HCT116 (cell line): ENCODE measurements at regions not wholly inside any gene's neighbourhood (a gene's known extent, or its start where the extent isn't known, plus 50 kb on each side); places are given as distances from the start of the nearest gene placed in this dataset.

Experiments
- ATAC-seq: fragments of 200-7000 bp; cut with Tn5 transposase; 2 replicates; pipeline ENCODE4 v1.9.1; 2020; ENCODE audit warnings: mild to moderate bottlenecking, moderate library complexity
- BruUV-seq: library from RNA; stranded (reverse); fragments of 400-500 nt; replicated peaks from 2 replicates; lab custom pipeline; 2021; lab: Mats Ljungman, UMichigan
- CTCF ChIA-PET: fragments of 300-600 bp; sonication (Branson Sonifier 250); formaldehyde crosslinking; loops from one replicate; lab custom pipeline; 2021; ENCODE audit warnings: antibody characterized with exemption; lab: Charles Lee
- POLR2A ChIA-PET: fragments of 300-600, 350-600 bp; sonication (Branson Sonifier 250); formaldehyde crosslinking; loops from one replicate; lab custom pipeline; 2021; ENCODE audit warnings: antibody characterized with exemption; lab: Charles Lee
- RAD21 ChIA-PET, 2 experiments: fragments of 300-600 bp; sonication (Branson Sonifier 250); formaldehyde crosslinking; loops; one replicate each; lab custom pipeline; 2023; ENCODE audit warnings: low total read pairs in 2 of 2; ENCODE audit not compliant: uncharacterized antibody in 2 of 2, unreplicated experiment in 2 of 2, low non-redundant PET in 1 of 2; lab: Charles Lee
- DNase-seq: peaks from one replicate; pipeline ENCODE4 v3.0.0-alpha.2; 2010; ENCODE audit warnings: low read depth, low spot score
- H2AFZ ChIP-seq: fragments of 200-600 bp; shearing (Covaris generic), sonication (generic); 2 replicates; pipeline ENCODE4 v1.6.1; 2017; ENCODE audit warnings: low read depth, mixed run types, mixed read lengths, antibody characterized with exemption, low read length; ENCODE audit not compliant: poor library complexity, severe bottlenecking
- H3K27ac ChIP-seq: 2 replicates; pipeline ENCODE4 v1.5.1; 2012; ENCODE audit warnings: low read depth, low read length
- H3K27me3 ChIP-seq: fragments of 200-600 bp; sonication (generic); 2 replicates; pipeline ENCODE4 v1.6.1; 2016; ENCODE audit warnings: mixed run types, low read length, mixed read lengths; ENCODE audit not compliant: insufficient read depth
- H3K36me3 ChIP-seq, 2 experiments: fragments of 200-500 bp in 1 of 2; fragments of 200-600 bp in 1 of 2; sonication (Bioruptor generic) in 1 of 2; sonication (generic) in 1 of 2; 2 replicates each; pipeline versions ENCODE4 v1.5.1 to v1.6.1; 2014 to 2016; ENCODE audit warnings: low read length in 2 of 2, inconsistent platforms in 1 of 2, mixed read lengths in 1 of 2, mixed run types in 1 of 2; ENCODE audit not compliant: insufficient read depth in 2 of 2, control insufficient read depth in 1 of 2
- H3K4me1 ChIP-seq, 2 experiments: fragments of 200-600 bp in 1 of 2; sonication (generic) in 1 of 2; 2 replicates each; pipeline versions ENCODE4 v1.5.1 to v1.6.1; 2012 to 2017; ENCODE audit warnings: low read length in 2 of 2, inconsistent platforms in 1 of 2, mild to moderate bottlenecking in 1 of 2, mixed read lengths in 1 of 2, mixed run types in 1 of 2, moderate library complexity in 1 of 2; ENCODE audit not compliant: insufficient read depth in 2 of 2, control insufficient read depth in 1 of 2
- H3K4me2 ChIP-seq: fragments of 200-600 bp; sonication (generic); 2 replicates; pipeline ENCODE4 v1.6.1; 2017; ENCODE audit warnings: mixed run types, low read length, mixed read lengths
- H3K4me3 ChIP-seq, 2 experiments: fragments of 200-600 bp in 1 of 2; sonication (generic) in 1 of 2; replicated peaks in 1 of 2; 2 replicates each; pipeline ENCODE4 v1.5.1; 2011 to 2016; ENCODE audit warnings: low read length in 2 of 2, control low read depth in 1 of 2, low read depth in 1 of 2, mild to moderate bottlenecking in 1 of 2, mixed read lengths in 1 of 2, mixed run types in 1 of 2
- H3K79me2 ChIP-seq: fragments of 200-600 bp; sonication (generic); 2 replicates; pipeline ENCODE4 v1.6.1; 2017; ENCODE audit warnings: mild to moderate bottlenecking, mixed run types, low read length, moderate library complexity, mixed read lengths; ENCODE audit not compliant: insufficient read depth
- H3K9ac ChIP-seq: fragments of 200-600 bp; sonication (generic); 2 replicates; pipeline ENCODE4 v1.6.1; 2016; ENCODE audit warnings: low read length, mixed read lengths
- H3K9me2 ChIP-seq: fragments of 200-600 bp; sonication (generic), shearing (Covaris generic); 2 replicates; pipeline ENCODE4 v1.6.1; 2017; ENCODE audit warnings: mixed run types, mild to moderate bottlenecking, moderate library complexity; ENCODE audit not compliant: insufficient read depth
- H3K9me3 ChIP-seq, 2 experiments: fragments of 200-500 bp in 1 of 2; fragments of 200-600 bp in 1 of 2; sonication (Bioruptor generic) in 1 of 2; sonication (generic) in 1 of 2; 2 replicates each; pipeline ENCODE4 v1.6.1; 2014 to 2017; ENCODE audit warnings: low read length in 2 of 2, mixed read lengths in 2 of 2, inconsistent platforms in 1 of 2, low read depth in 1 of 2, mild to moderate bottlenecking in 1 of 2, mixed run types in 1 of 2, moderate library complexity in 1 of 2; ENCODE audit not compliant: control insufficient read depth in 1 of 2, insufficient read depth in 1 of 2
- H4K20me1 ChIP-seq: fragments of 200-600 bp; sonication (generic), shearing (Covaris generic); 2 replicates; pipeline ENCODE4 v1.6.1; 2017; ENCODE audit warnings: mixed run types, mild to moderate bottlenecking, moderate library complexity; ENCODE audit not compliant: insufficient read depth
- CBX3 ChIP-seq: IDR thresholded peaks from 2 replicates; pipeline ENCODE4 v1.6.1; 2012; ENCODE audit warnings: low read depth
- CEBPB ChIP-seq: IDR thresholded peaks from 2 replicates; pipeline ENCODE4 v1.6.1; 2012; ENCODE audit warnings: low read depth
- EZH2 ChIP-seq: fragments of 200-600 bp; sonication (generic); IDR thresholded peaks from 2 replicates; pipeline ENCODE4 v1.6.1; 2017; ENCODE audit warnings: antibody characterized with exemption, mixed run types
- EZH2phosphoT487 ChIP-seq: fragments of 200-600 bp; IDR thresholded peaks from 2 replicates; pipeline ENCODE4 v1.6.1; 2018; ENCODE audit warnings: antibody characterized with exemption, borderline replicate concordance
- FOSL1 ChIP-seq: IDR thresholded peaks from 2 replicates; pipeline ENCODE4 v1.6.1; 2012; ENCODE audit warnings: low read depth
- JUND ChIP-seq: IDR thresholded peaks from 2 replicates; pipeline ENCODE4 v1.6.1; 2012
- MAX ChIP-seq: IDR thresholded peaks from 2 replicates; pipeline ENCODE4 v1.6.1; 2012
- POLR2A ChIP-seq: IDR thresholded peaks from 2 replicates; pipeline ENCODE4 v1.7.0; 2011; ENCODE audit warnings: borderline replicate concordance; ENCODE audit not compliant: insufficient read depth, insufficient read length; ENCODE audit errors: extremely low read depth
- POLR2AphosphoS5 ChIP-seq: IDR thresholded peaks from 2 replicates; pipeline ENCODE4 v1.6.1; 2011; ENCODE audit warnings: mild to moderate bottlenecking, low read depth, low read length, moderate library complexity
- RAD21 ChIP-seq: IDR thresholded peaks from 2 replicates; pipeline ENCODE4 v1.6.1; 2012; ENCODE audit warnings: low read depth, mild to moderate bottlenecking
- SIN3A ChIP-seq: IDR thresholded peaks from 2 replicates; pipeline ENCODE4 v1.6.1; 2012; ENCODE audit warnings: low read depth
- SP1 ChIP-seq: IDR thresholded peaks from 2 replicates; pipeline ENCODE4 v1.6.1; 2012; ENCODE audit warnings: low read depth
- TCF7L2 ChIP-seq: IDR thresholded peaks from 2 replicates; pipeline ENCODE4 v1.7.0; 2011; ENCODE audit warnings: borderline replicate concordance, inconsistent platforms; ENCODE audit not compliant: insufficient read depth, insufficient read length; ENCODE audit errors: extremely low read depth
- YY1 ChIP-seq: IDR thresholded peaks from 2 replicates; pipeline ENCODE4 v1.6.1; 2011; ENCODE audit warnings: low read length, low read depth, moderate library complexity, mild to moderate bottlenecking; ENCODE audit not compliant: insufficient replicate concordance; ENCODE audit errors: extremely low read depth
- ZBTB33 ChIP-seq: IDR thresholded peaks from 2 replicates; pipeline ENCODE4 v1.6.1; 2011; ENCODE audit warnings: mild to moderate bottlenecking, low read length, moderate library complexity; ENCODE audit not compliant: insufficient replicate concordance; ENCODE audit errors: extremely low read depth
- ZFX ChIP-seq: fragments of 450-650 bp; IDR thresholded peaks from 2 replicates; pipeline ENCODE4 v1.6.1; 2017
- ZNF274 ChIP-seq: fragments of 200-500 bp; sonication (Bioruptor generic); IDR thresholded peaks from 2 replicates; pipeline ENCODE4 v1.6.1; 2014; ENCODE audit warnings: mild to moderate bottlenecking, low read depth, low read length, inconsistent platforms
- intact Hi-C: fragments of 100-400 bp; cut with micrococcal nuclease; formaldehyde crosslinking; loops from 2 replicates; pipeline ENCODE4 v1.10.0; 2022

- Histone ChIP-seq H3K4me1 (no peaks in the 10 kb centered on the region), H3K27me3 (no peaks in the 10 kb centered on the region), H4K20me1 (no peaks in the 10 kb centered on the region), H3K4me3 (no peak overlapping the region), H3K27ac (no peak overlapping the region), H2AFZ (no peak overlapping the region), H3K9me2 (no peaks in the 10 kb centered on the region), H3K4me2 (no peak overlapping the region), H3K79me2 (no peaks in the 10 kb centered on the region), H3K36me3 (no peaks in the 10 kb centered on the region), H3K9me3 (peaks cover 7% of the 10 kb centered on the region in 2 experiments; a peak in 1 of 4 replicates), H3K9ac (no peak overlapping the region)
- TF ChIP-seq TCF7L2 (no peak), SIN3A (no peak), ZFX (no peak), EZH2 (no peak), FOSL1 (no peak), CEBPB (no peak), MAX (no peak), EZH2phosphoT487 (no peak), SP1 (no peak), RAD21 (no peak), POLR2AphosphoS5 (no peak), ZNF274 (no peak), ZBTB33 (no peak), CBX3 (no peak), YY1 (no peak), POLR2A (no peak), JUND (no peak)
- BruUV-seq: no TSS peak
- DNase-seq (no peak), ATAC-seq (no peak)
- CTCF ChIA-PET: no interaction called here
- RAD21 ChIA-PET: no interaction called here
- intact Hi-C loops: no loop called here
- POLR2A ChIA-PET: no interaction called here
Measured at GRCh38 chr4:27407616-27408015, 547.0 kb downstream of the STIM2 start.
